GM23338 (cell line): ENCODE measurements at regions not wholly inside any gene's neighbourhood (a gene's known extent, or its start where the extent isn't known, plus 50 kb on each side); places are given as distances from the start of the nearest gene placed in this dataset.

Experiments used
- ATAC-seq: fragments of 200-7000 bp; cut with Tn5 transposase; 3 replicates; pipeline ENCODE4 v1.9.1; 2020
- DNase-seq: peaks from one replicate; pipeline ENCODE4 v3.0.0-alpha.2; 2015; ENCODE audit warnings: low spot score
- H2AFZ ChIP-seq: fragments of 200-600 bp; sonication (generic); 2 replicates; pipeline ENCODE4 v1.8.0; 2016; ENCODE audit warnings: antibody characterized with exemption, mild to moderate bottlenecking, moderate library complexity
- H3F3A ChIP-seq: fragments of 200-600 bp; sonication (generic); replicated peaks from 2 replicates; pipeline ENCODE4 v1.8.0; 2017; ENCODE audit warnings: antibody characterized with exemption, mixed run types, low read depth
- H3K27ac ChIP-seq: fragments of 200-600 bp; sonication (generic); 2 replicates; pipeline ENCODE4 v1.6.1; 2016; ENCODE audit warnings: low read depth
- H3K27me3 ChIP-seq: fragments of 200-600 bp; sonication (generic); 2 replicates; pipeline ENCODE4 v1.8.0; 2016; ENCODE audit warnings: mild to moderate bottlenecking, mixed run types, moderate library complexity; ENCODE audit not compliant: insufficient read depth
- H3K36me3 ChIP-seq: fragments of 200-600 bp; sonication (generic); 2 replicates; pipeline ENCODE4 v1.8.0; 2016; ENCODE audit warnings: mild to moderate bottlenecking; ENCODE audit not compliant: insufficient read depth
- H3K4me1 ChIP-seq: fragments of 200-600 bp; sonication (generic); 2 replicates; pipeline ENCODE4 v1.8.0; 2016; ENCODE audit warnings: mild to moderate bottlenecking, moderate library complexity; ENCODE audit not compliant: insufficient read depth
- H3K4me2 ChIP-seq: fragments of 200-600 bp; sonication (generic); 2 replicates; pipeline ENCODE4 v1.7.1; 2017; ENCODE audit warnings: mixed run types
- H3K4me3 ChIP-seq: fragments of 200-600 bp; sonication (generic); 2 replicates; pipeline ENCODE4 v1.6.1; 2016; ENCODE audit warnings: mixed run types
- H3K79me2 ChIP-seq: fragments of 200-600 bp; sonication (generic); replicated peaks from 2 replicates; pipeline ENCODE4 v1.8.0; 2017; ENCODE audit warnings: mild to moderate bottlenecking; ENCODE audit not compliant: insufficient read depth
- H3K9me2 ChIP-seq: fragments of 200-600 bp; sonication (generic); 2 replicates; pipeline ENCODE4 v1.8.0; 2017; ENCODE audit not compliant: insufficient read depth
- H4K20me1 ChIP-seq: fragments of 200-600 bp; sonication (generic); replicated peaks from 2 replicates; pipeline ENCODE4 v1.8.0; 2017; ENCODE audit warnings: mild to moderate bottlenecking; ENCODE audit not compliant: insufficient read depth
- H3K27ac Mint-ChIP-seq: 2 replicates; pipeline ENCODE4 v1.8.0; 2020; ENCODE audit warnings: inconsistent platforms, mild to moderate bottlenecking, moderate library complexity, mixed read lengths
- H3K27me3 Mint-ChIP-seq: 3 replicates; pipeline ENCODE4 v1.8.0; 2022; ENCODE audit warnings: low read depth, mild to moderate bottlenecking, moderate library complexity, mixed read lengths, inconsistent platforms; ENCODE audit not compliant: insufficient read depth, poor library complexity
- H3K36me3 Mint-ChIP-seq: 3 replicates; pipeline ENCODE4 v1.8.0; 2021; ENCODE audit warnings: low read depth, mild to moderate bottlenecking, inconsistent platforms, moderate library complexity, mixed read lengths
- H3K4me1 Mint-ChIP-seq: 3 replicates; pipeline ENCODE4 v1.8.0; 2020; ENCODE audit warnings: mild to moderate bottlenecking, inconsistent platforms, mixed read lengths
- H3K4me3 Mint-ChIP-seq: 3 replicates; pipeline ENCODE4 v1.8.0; 2021; ENCODE audit warnings: moderate library complexity, mild to moderate bottlenecking, inconsistent platforms, mixed read lengths
- H3K9me3 Mint-ChIP-seq: 3 replicates; pipeline ENCODE4 v1.8.0; 2020; ENCODE audit warnings: moderate library complexity, mild to moderate bottlenecking, inconsistent platforms, mixed read lengths
- EZH2phosphoT487 ChIP-seq: fragments of 200-600 bp; sonication (generic); IDR thresholded peaks from one replicate; pipeline ENCODE4 v1.8.1; 2018; ENCODE audit warnings: antibody characterized with exemption; ENCODE audit not compliant: unreplicated experiment
- JUNB ChIP-seq: IDR thresholded peaks from one replicate; pipeline ENCODE4 v1.6.1; 2016; ENCODE audit warnings: antibody characterized with exemption; ENCODE audit not compliant: unreplicated experiment
- NANOG ChIP-seq: IDR thresholded peaks from 2 replicates; pipeline ENCODE4 v1.6.1; 2016; ENCODE audit warnings: antibody characterized with exemption, borderline replicate concordance
- ZNF331 ChIP-seq: fragments of 250-450 bp; sonication (Bioruptor Pico); IDR thresholded peaks from 2 replicates; pipeline ENCODE4 v1.5.0; 2020; ENCODE audit warnings: low read depth, mild to moderate bottlenecking, moderate library complexity
- TF ChIP-seq, protein P1 (sequence below): IDR thresholded peaks from 2 replicates; pipeline ENCODE4 v1.6.1; 2016; ENCODE audit warnings: antibody characterized with exemption
- TF ChIP-seq, protein P2 (sequence below): fragments of 250-450 bp; sonication (Bioruptor Pico); IDR thresholded peaks from 2 replicates; pipeline ENCODE4 v1.5.0; 2020; ENCODE audit warnings: mild to moderate bottlenecking, moderate library complexity

- Histone ChIP-seq H3K27ac (no peak overlapping the region), H3K27me3 (no peaks in the 10 kb centered on the region), H3K79me2 (no peaks in the 10 kb centered on the region), H3K36me3 (no peaks in the 10 kb centered on the region), H3F3A (no peaks in the 10 kb centered on the region), H3K9me2 (peaks cover 6% of the 10 kb centered on the region; the same call in 1 of the 2 replicates), H2AFZ (no peak overlapping the region), H3K4me2 (0 out of 2 replicates have a peak overlapping the region, but pooled peaks have one; percentile 42), H4K20me1 (no peaks in the 10 kb centered on the region), H3K4me3 (no peak overlapping the region), H3K4me1 (peaks cover 39% of the 10 kb centered on the region)
- Mint-ChIP-seq H3K4me1 (peaks cover 49% of the 10 kb centered on the region), H3K27me3 (peaks cover 6% of the 10 kb centered on the region), H3K27ac (0 out of 2 replicates have a peak overlapping the region, but pooled peaks have one; percentile 5), H3K4me3 (no peak overlapping the region), H3K36me3 (no peaks in the 10 kb centered on the region), H3K9me3 (no peaks in the 10 kb centered on the region)
- no peak for TF ChIP-seq ZNF331
- no peak for TF ChIP-seq NANOG
- TF ChIP-seq EZH2phosphoT487 = no peak
- TF ChIP-seq JUNB = no peak
- TF ChIP-seq, protein P1, sequence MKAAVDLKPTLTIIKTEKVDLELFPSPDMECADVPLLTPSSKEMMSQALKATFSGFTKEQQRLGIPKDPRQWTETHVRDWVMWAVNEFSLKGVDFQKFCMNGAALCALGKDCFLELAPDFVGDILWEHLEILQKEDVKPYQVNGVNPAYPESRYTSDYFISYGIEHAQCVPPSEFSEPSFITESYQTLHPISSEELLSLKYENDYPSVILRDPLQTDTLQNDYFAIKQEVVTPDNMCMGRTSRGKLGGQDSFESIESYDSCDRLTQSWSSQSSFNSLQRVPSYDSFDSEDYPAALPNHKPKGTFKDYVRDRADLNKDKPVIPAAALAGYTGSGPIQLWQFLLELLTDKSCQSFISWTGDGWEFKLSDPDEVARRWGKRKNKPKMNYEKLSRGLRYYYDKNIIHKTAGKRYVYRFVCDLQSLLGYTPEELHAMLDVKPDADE = no peak
- TF ChIP-seq, protein P2, sequence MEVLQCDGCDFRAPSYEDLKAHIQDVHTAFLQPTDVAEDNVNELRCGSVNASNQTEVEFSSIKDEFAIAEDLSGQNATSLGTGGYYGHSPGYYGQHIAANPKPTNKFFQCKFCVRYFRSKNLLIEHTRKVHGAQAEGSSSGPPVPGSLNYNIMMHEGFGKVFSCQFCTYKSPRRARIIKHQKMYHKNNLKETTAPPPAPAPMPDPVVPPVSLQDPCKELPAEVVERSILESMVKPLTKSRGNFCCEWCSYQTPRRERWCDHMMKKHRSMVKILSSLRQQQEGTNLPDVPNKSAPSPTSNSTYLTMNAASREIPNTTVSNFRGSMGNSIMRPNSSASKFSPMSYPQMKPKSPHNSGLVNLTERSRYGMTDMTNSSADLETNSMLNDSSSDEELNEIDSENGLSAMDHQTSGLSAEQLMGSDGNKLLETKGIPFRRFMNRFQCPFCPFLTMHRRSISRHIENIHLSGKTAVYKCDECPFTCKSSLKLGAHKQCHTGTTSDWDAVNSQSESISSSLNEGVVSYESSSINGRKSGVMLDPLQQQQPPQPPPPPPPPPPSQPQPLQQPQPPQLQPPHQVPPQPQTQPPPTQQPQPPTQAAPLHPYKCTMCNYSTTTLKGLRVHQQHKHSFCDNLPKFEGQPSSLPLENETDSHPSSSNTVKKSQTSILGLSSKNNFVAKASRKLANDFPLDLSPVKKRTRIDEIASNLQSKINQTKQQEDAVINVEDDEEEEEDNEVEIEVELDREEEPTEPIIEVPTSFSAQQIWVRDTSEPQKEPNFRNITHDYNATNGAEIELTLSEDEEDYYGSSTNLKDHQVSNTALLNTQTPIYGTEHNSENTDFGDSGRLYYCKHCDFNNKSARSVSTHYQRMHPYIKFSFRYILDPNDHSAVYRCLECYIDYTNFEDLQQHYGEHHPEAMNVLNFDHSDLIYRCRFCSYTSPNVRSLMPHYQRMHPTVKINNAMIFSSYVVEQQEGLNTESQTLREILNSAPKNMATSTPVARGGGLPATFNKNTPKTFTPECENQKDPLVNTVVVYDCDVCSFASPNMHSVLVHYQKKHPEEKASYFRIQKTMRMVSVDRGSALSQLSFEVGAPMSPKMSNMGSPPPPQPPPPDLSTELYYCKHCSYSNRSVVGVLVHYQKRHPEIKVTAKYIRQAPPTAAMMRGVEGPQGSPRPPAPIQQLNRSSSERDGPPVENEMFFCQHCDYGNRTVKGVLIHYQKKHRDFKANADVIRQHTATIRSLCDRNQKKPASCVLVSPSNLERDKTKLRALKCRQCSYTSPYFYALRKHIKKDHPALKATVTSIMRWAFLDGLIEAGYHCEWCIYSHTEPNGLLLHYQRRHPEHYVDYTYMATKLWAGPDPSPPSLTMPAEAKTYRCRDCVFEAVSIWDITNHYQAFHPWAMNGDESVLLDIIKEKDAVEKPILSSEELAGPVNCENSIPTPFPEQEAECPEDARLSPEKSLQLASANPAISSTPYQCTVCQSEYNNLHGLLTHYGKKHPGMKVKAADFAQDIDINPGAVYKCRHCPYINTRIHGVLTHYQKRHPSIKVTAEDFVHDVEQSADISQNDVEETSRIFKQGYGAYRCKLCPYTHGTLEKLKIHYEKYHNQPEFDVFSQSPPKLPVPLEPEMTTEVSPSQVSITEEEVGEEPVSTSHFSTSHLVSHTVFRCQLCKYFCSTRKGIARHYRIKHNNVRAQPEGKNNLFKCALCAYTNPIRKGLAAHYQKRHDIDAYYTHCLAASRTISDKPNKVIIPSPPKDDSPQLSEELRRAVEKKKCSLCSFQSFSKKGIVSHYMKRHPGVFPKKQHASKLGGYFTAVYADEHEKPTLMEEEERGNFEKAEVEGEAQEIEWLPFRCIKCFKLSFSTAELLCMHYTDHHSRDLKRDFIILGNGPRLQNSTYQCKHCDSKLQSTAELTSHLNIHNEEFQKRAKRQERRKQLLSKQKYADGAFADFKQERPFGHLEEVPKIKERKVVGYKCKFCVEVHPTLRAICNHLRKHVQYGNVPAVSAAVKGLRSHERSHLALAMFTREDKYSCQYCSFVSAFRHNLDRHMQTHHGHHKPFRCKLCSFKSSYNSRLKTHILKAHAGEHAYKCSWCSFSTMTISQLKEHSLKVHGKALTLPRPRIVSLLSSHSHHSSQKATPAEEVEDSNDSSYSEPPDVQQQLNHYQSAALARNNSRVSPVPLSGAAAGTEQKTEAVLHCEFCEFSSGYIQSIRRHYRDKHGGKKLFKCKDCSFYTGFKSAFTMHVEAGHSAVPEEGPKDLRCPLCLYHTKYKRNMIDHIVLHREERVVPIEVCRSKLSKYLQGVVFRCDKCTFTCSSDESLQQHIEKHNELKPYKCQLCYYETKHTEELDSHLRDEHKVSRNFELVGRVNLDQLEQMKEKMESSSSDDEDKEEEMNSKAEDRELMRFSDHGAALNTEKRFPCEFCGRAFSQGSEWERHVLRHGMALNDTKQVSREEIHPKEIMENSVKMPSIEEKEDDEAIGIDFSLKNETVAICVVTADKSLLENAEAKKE = no peak
- no peak for DNase-seq
- no peak for ATAC-seq
These were observed 383.8 kb downstream of the FIGN start for GRCh38 chr2:163351966-163352365.
